HepG2 (cell line): ENCODE measurements at regions not wholly inside any gene's neighbourhood (a gene's known extent, or its start where the extent isn't known, plus 50 kb on each side); places are given as distances from the start of the nearest gene placed in this dataset.

Experiments
- FOXK2 ChIP-seq: fragments of 450-650 bp; IDR thresholded peaks from 2 replicates; pipeline ENCODE4 v1.6.1; 2016
- MEIS1 ChIP-seq: sonication (generic); formaldehyde crosslinking; IDR thresholded peaks from 2 replicates; pipeline ENCODE4 v1.9.0; 2021; ENCODE audit warnings: mild to moderate bottlenecking, missing genetic modification reagents, moderate library complexity, borderline replicate concordance
- PRDM4 ChIP-seq: sonication (generic); formaldehyde crosslinking; IDR thresholded peaks from 2 replicates; pipeline ENCODE4 v1.9.0; 2021; ENCODE audit warnings: missing genetic modification reagents, borderline replicate concordance
- RFXANK ChIP-seq: IDR thresholded peaks from 2 replicates; pipeline ENCODE4 v1.6.1; 2016
- SP5 ChIP-seq: IDR thresholded peaks from 2 replicates; pipeline ENCODE4 v1.6.1; 2016; ENCODE audit warnings: low read depth, borderline replicate concordance
- TAF15 ChIP-seq: fragments of 200-400 bp; formaldehyde crosslinking; IDR thresholded peaks from one replicate; pipeline ENCODE4 v1.6.1; 2018; ENCODE audit warnings: mild to moderate bottlenecking, low read depth, low read length; ENCODE audit not compliant: poor library complexity, severe bottlenecking
- TFDP1 ChIP-seq: IDR thresholded peaks from 2 replicates; pipeline ENCODE4 v1.6.1; 2016; ENCODE audit warnings: missing compliant biosample characterization, missing genetic modification reagents, borderline replicate concordance
- TRIM24 ChIP-seq: sonication (generic); formaldehyde crosslinking; IDR thresholded peaks from 2 replicates; pipeline ENCODE4 v1.8.0; 2022; ENCODE audit warnings: mild to moderate bottlenecking, missing genetic modification reagents
- XBP1 ChIP-seq: sonication (generic); formaldehyde crosslinking; IDR thresholded peaks from 2 replicates; pipeline ENCODE4 v1.5.0; 2020; ENCODE audit warnings: missing genetic modification reagents
- ZNF44 ChIP-seq: sonication (generic); formaldehyde crosslinking; IDR thresholded peaks from 2 replicates; pipeline ENCODE4 v1.5.1; 2020; ENCODE audit warnings: mild to moderate bottlenecking, missing genetic modification reagents
- ZNF577 ChIP-seq: sonication (generic); formaldehyde crosslinking; IDR thresholded peaks from 2 replicates; pipeline ENCODE4 v1.4.0; 2020; ENCODE audit warnings: mild to moderate bottlenecking, low read depth, missing genetic modification reagents, borderline replicate concordance
- ZNF747 ChIP-seq: sonication (generic); formaldehyde crosslinking; IDR thresholded peaks from 2 replicates; pipeline ENCODE4 v1.8.1; 2023; ENCODE audit warnings: missing genetic modification reagents, mild to moderate bottlenecking, borderline replicate concordance
- TF ChIP-seq, protein P1 (sequence below): sonication (generic); formaldehyde crosslinking; conservative IDR thresholded peaks from 2 replicates; pipeline ENCODE4 v1.4.0; 2020; ENCODE audit warnings: mild to moderate bottlenecking, missing genetic modification reagents, moderate library complexity
- TF ChIP-seq, protein P2 (sequence below): sonication (generic); formaldehyde crosslinking; IDR thresholded peaks from 2 replicates; pipeline ENCODE4 v1.8.0; 2022; ENCODE audit warnings: missing genetic modification reagents, mild to moderate bottlenecking, inconsistent platforms, borderline replicate concordance
- TF ChIP-seq, protein P3 (sequence below): sonication (generic); formaldehyde crosslinking; IDR thresholded peaks from 2 replicates; pipeline ENCODE4 v1.5.0; 2020; ENCODE audit warnings: mild to moderate bottlenecking, missing genetic modification reagents

- no peak for TF ChIP-seq TAF15
- TF ChIP-seq ZNF44 (CRISPR knock-in tag), result no peak
- TF ChIP-seq TFDP1 (CRISPR knock-in tag), result no peak
- TF ChIP-seq SP5 (CRISPR knock-in tag), result peak; percentile 41; the same call in 1 of the 2 replicates
- TF ChIP-seq ZNF747, result 0 out of 2 replicates have a peak, but pooled peaks have one; percentile 41
- no peak for TF ChIP-seq XBP1 (CRISPR knock-in tag)
- TF ChIP-seq FOXK2, result no peak
- no peak for TF ChIP-seq ZNF577
- TF ChIP-seq PRDM4 (CRISPR knock-in tag), result no peak
- TF ChIP-seq, protein P1, sequence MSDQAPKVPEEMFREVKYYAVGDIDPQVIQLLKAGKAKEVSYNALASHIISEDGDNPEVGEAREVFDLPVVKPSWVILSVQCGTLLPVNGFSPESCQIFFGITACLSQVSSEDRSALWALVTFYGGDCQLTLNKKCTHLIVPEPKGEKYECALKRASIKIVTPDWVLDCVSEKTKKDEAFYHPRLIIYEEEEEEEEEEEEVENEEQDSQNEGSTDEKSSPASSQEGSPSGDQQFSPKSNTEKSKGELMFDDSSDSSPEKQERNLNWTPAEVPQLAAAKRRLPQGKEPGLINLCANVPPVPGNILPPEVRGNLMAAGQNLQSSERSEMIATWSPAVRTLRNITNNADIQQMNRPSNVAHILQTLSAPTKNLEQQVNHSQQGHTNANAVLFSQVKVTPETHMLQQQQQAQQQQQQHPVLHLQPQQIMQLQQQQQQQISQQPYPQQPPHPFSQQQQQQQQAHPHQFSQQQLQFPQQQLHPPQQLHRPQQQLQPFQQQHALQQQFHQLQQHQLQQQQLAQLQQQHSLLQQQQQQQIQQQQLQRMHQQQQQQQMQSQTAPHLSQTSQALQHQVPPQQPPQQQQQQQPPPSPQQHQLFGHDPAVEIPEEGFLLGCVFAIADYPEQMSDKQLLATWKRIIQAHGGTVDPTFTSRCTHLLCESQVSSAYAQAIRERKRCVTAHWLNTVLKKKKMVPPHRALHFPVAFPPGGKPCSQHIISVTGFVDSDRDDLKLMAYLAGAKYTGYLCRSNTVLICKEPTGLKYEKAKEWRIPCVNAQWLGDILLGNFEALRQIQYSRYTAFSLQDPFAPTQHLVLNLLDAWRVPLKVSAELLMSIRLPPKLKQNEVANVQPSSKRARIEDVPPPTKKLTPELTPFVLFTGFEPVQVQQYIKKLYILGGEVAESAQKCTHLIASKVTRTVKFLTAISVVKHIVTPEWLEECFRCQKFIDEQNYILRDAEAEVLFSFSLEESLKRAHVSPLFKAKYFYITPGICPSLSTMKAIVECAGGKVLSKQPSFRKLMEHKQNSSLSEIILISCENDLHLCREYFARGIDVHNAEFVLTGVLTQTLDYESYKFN (CRISPR knock-in tag), result peak; percentile 91
- TF ChIP-seq, protein P2, sequence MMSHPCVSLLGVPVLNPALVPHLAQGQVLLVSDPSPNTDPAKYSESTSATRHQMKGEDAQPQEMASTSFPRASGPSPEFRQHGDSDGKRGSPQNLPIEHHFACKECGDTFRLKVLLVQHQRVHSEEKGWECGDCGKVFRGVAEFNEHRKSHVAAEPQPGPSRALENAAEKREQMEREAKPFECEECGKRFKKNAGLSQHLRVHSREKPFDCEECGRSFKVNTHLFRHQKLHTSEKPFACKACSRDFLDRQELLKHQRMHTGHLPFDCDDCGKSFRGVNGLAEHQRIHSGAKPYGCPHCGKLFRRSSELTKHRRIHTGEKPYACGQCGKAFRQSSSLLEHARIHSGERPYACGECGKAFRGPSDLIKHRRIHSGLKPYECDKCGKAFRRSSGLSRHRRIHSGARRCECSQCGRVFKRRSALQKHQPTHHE (CRISPR knock-in tag), result no peak
- TF ChIP-seq MEIS1 (CRISPR knock-in tag), result peak; percentile 72; the same call in 1 of the 2 replicates
- no peak for TF ChIP-seq RFXANK
- TF ChIP-seq, protein P3, sequence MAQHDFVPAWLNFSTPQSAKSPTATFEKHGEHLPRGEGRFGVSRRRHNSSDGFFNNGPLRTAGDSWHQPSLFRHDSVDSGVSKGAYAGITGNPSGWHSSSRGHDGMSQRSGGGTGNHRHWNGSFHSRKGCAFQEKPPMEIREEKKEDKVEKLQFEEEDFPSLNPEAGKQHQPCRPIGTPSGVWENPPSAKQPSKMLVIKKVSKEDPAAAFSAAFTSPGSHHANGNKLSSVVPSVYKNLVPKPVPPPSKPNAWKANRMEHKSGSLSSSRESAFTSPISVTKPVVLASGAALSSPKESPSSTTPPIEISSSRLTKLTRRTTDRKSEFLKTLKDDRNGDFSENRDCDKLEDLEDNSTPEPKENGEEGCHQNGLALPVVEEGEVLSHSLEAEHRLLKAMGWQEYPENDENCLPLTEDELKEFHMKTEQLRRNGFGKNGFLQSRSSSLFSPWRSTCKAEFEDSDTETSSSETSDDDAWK, result no peak
- TF ChIP-seq TRIM24, result no peak
These were observed 87.9 kb upstream of the FAM169A start (continued) for GRCh38 chr5:74953937-74954720.
